PFSK-1 (cell line): ENCODE measurements at regions not wholly inside any gene's neighbourhood (a gene's known extent, or its start where the extent isn't known, plus 50 kb on each side); places are given as distances from the start of the nearest gene placed in this dataset.

Experiments used
- POLR2AphosphoS5 ChIP-seq: IDR thresholded peaks from 2 replicates; pipeline ENCODE4 v1.6.1; 2012; ENCODE audit warnings: low read depth, mild to moderate bottlenecking, control low read depth, low read length, moderate library complexity
- TF ChIP-seq, protein P1 (sequence below), 2 experiments: IDR thresholded peaks; 2 replicates each; pipeline versions ENCODE4 v1.6.1 to v1.8.0; 2011 to 2012; ENCODE audit warnings: low read depth in 2 of 2, low read length in 2 of 2, control low read depth in 1 of 2, inconsistent platforms in 1 of 2, mild to moderate bottlenecking in 1 of 2, moderate library complexity in 1 of 2; ENCODE audit not compliant: insufficient read depth in 1 of 2

GRCh38 chr17:70343114-70343513, 173.8 kb downstream of the KCNJ2 start:
- TF ChIP-seq, protein P1, sequence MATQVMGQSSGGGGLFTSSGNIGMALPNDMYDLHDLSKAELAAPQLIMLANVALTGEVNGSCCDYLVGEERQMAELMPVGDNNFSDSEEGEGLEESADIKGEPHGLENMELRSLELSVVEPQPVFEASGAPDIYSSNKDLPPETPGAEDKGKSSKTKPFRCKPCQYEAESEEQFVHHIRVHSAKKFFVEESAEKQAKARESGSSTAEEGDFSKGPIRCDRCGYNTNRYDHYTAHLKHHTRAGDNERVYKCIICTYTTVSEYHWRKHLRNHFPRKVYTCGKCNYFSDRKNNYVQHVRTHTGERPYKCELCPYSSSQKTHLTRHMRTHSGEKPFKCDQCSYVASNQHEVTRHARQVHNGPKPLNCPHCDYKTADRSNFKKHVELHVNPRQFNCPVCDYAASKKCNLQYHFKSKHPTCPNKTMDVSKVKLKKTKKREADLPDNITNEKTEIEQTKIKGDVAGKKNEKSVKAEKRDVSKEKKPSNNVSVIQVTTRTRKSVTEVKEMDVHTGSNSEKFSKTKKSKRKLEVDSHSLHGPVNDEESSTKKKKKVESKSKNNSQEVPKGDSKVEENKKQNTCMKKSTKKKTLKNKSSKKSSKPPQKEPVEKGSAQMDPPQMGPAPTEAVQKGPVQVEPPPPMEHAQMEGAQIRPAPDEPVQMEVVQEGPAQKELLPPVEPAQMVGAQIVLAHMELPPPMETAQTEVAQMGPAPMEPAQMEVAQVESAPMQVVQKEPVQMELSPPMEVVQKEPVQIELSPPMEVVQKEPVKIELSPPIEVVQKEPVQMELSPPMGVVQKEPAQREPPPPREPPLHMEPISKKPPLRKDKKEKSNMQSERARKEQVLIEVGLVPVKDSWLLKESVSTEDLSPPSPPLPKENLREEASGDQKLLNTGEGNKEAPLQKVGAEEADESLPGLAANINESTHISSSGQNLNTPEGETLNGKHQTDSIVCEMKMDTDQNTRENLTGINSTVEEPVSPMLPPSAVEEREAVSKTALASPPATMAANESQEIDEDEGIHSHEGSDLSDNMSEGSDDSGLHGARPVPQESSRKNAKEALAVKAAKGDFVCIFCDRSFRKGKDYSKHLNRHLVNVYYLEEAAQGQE (IDR thresholded peaks at IDR 0.05; ENCODE audit: insufficient read depth in 1 of 2, low read depth in 2 of 2, low read length in 2 of 2) = no peak
- TF ChIP-seq POLR2AphosphoS5 = no peak
